Left kidney (tissue), 1 donor: ENCODE measurements at regions not wholly inside any gene's neighbourhood (a gene's known extent, or its start where the extent isn't known, plus 50 kb on each side); places are given as distances from the start of the nearest gene placed in this dataset.
A peak's percentile ranks its signal among the peaks of the same experiment; 100 is the strongest.
"Not testable (repeated sequence)": the region's sequence is repeated elsewhere in the genome, so short reads cannot be mapped to it uniquely, and the experiment has no call there.

Experiments
- DNase-seq: peaks from one replicate; pipeline ENCODE4 v3.0.0-alpha.2; 2013

DNA sequence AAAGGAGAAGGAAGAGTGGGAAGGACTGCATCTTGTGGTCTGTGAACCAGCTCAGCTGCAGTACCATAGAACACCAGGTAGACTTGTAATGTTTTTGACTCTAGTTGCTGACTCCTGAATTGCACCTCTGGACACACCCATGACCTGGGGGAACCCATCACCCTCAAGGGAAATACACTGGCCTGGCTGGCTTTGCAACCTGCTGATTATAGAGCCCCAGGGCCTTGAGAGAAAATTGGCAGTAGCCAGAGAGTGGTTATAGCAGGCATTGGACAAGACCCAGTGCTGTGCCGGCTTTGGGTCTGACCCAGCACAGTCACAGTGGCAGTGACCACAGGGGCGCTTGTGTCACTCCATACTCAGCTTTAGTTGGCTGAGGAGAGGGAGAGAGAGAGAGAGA is 902.3 kb downstream of the GRID1 start:
- no peak for DNase-seq

DNA sequence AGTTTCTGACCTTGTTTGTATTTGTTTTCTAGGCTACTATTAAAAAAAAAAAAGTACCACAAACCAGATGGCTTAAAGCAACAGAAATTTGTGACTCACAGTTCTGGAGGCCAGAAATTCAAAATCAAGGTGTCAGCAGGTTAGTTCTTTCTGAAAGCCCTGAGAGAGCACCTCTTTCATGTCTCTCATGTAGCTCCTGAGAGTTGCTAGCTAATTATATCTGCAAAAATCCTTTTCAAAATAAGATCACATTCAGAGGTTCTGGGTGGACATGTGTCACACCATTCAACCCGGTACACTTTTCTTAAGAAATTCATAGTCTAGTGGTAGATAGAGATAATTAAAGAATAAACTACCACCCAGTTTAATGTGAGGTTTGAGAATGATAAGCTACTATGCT is 888.6 kb downstream of the GRID1 start:
- no peak for DNase-seq

DNA sequence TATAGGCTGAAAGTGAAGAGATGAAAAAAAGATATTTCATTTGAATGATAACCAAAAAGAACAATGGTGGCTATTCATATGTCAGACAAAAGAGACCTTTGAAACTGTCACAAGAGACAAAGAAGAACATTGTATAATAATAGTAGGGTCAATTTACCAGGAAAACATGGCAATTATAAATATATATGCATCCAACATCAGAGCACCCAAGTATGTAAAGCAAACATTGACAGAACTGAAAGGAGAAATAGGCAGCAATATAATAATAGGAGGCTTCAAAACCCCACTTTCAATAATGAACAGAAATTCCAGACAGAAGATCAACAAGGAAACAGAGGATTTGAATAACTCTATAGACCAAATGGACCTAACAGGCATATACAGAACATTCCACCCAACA is 876.2 kb downstream of the GRID1 start:
- DNase-seq: no peak

DNA sequence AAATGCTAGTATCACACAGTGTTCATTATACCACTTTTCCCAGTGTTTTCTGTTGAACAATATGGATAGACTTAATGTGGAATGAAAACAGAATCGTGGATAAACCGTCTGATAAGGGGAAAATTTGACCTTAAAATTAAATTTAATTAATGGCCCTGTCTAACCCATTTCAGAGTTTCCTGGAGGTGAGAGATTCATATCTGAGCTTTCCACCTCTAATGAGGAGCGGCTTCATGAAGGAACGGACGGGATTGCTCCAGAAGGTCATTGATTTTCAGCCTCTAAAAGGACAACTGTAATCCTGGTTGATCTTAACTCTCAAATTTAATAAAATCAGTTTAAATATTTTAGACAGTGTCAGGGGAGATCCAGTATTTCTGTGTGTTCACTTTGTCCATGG is 874.9 kb downstream of the GRID1 start:
- no peak for DNase-seq

DNA sequence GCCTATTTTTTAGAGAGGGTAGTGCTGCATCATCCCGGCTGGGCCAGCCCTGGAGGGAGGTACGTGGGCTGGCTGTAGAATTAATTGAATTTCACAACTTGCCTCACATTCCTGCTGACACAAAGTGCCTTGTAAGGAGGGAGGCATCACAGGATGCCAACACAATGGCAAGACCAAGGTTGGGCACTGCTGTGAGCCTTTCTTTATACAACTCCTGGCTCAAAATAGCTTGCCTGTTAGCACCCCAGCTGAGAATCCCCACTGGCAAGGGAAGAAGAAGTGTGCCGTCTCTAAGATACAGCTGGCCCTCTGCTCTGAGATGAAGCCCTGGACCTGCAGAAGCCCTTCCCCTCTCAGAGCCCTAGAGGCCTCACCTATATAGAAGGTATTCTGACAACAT is 873.9 kb downstream of the GRID1 start:
- no peak for DNase-seq

DNA sequence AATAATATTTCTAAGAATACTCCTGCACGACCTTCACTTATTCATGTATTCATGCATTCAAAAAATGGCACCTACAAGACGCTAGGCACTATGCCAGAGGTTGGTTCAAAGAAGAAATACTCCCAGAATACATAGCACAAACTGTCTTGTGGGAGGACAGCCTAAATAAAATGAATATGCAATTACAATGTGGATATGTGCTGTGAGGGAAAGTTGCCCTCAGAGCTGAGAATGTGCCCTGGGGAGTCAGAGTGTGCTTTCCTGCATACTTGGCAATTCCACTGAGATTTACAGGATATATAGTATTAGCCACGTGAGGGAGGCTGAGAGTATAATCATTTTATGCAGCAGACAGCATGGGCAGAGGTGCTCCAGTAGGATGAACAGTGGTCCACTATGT is 872.9 kb downstream of the GRID1 start:
- DNase-seq: no peak

DNA sequence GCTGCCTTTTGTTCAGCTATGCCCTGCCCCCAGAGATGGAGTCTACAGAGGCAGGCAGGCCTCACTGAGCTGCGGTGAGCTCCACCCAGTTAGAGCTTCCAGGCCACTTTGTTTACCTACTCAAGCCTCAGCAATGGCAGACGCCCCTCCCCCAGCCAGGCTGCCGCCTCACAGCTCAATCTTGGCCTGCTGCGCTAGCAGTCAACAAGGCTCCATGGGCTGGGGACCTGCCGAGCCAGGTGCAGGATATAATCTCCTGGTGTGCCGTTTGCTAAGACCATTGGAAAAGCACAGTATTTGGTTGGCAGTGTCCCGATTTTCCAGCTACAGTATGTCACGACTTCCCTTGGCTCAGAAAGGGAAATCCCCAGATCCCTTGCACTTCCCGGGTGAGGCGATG is 862.0 kb downstream of the GRID1 start:
- not testable (repeated sequence) for DNase-seq

DNA sequence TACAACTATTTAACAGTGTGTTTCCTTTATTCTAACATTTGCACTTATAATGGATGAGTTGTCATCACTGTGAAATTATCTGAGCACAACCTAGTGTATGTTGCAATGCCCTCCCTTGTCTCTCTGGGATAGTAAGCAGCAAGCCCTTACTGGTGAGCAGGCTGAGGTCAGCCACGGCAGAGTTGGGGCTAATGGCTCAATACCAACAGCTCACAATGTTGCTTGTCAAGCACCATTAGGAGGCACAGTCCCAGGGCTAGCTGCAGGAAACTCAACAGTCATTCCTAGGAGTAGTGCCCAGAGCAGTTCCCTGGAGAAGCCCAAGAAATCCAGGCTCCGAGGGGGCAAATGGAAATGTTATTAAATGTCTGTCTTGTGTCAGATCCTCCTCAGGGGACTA is 858.4 kb downstream of the GRID1 start:
- DNase-seq: no peak

DNA sequence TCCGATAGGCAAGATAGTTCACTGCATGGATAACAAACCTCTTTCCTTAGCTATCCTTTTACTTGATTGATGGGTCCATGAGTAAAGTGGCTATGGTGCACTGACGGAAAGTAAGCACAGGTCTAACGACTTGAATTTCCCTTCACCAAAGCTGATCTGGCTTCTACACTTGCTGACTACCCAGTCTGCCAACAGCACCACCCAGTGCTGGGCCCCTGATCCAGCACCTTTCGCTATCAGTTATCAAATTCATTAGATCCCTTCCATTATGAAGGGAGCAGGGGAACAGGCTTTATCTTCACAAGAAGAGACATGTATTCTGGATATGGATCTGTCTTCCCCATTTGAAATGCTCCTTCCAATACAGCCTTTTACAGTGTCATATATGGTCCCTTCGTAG is 855.9 kb downstream of the GRID1 start:
- DNase-seq: no peak

DNA sequence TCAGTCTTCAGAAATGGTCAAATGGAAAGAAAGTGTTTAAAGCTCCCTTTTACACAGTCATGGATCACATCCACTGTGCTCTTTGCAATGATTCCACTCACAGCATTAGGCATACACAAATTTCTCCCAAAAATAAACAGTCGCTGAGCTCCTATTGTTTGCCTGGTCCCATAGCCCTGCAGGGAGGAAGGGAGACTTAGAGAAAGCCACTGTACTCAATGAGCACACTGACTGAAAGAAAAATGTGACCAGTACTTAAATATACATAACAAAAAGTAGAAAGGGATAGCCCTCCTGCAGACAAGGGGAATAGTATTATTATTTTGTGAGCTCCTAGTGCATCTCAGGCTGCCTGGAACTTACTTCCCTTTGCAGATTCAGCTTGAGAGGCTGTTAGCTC is 853.2 kb downstream of the GRID1 start:
- DNase-seq: no peak

DNA sequence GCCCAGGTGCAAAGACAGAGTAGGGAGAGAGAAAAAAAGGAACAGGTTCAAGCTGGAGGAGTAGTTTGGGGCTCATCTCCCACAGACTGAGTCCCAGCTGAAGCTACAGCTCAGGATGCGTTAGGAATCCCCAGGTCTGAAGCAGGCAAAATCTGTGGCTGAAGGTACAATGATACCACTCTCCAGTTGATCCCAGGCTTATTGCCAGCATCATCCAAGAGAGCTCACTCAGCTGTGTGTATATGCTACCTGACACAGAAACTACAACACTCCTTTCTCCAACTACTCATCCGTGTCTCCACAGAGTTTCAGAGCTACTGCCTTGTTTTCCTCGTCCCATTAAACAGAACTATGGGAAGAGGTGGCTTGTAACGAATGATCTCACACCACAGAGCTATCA is 851.3 kb downstream of the GRID1 start:
- no peak for DNase-seq

DNA sequence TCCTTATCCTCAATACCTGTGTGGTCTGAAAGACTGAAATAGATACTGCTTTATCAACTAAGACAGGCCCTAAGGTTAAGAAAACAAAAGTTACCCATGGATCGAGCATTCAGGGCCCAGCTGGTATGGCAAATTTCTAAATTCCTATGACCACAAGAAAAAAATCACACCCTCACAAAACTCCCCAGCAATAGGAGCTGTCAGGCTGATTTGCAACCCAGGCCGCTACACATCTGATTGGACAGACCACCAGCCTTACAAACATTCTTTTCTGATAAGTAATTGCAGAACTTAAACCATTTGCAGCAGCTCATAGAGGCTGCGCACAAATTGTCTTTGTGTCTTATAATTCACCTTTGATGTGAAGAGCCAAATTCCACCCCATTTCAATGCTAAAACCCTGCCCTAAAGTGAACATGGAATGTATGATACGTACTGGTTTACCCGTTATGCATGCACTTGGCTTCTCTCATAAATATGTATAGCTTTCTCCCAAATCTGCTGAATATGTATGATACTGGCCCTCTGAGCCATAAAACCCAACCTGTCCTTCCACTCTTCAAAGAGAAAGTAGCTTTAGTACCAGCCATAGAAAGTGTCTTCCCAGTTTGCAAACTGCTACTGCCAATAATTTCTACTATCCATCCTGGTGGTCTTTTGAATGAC is 842.5 kb downstream of the GRID1 start:
- DNase-seq: peak; percentile 7

DNA sequence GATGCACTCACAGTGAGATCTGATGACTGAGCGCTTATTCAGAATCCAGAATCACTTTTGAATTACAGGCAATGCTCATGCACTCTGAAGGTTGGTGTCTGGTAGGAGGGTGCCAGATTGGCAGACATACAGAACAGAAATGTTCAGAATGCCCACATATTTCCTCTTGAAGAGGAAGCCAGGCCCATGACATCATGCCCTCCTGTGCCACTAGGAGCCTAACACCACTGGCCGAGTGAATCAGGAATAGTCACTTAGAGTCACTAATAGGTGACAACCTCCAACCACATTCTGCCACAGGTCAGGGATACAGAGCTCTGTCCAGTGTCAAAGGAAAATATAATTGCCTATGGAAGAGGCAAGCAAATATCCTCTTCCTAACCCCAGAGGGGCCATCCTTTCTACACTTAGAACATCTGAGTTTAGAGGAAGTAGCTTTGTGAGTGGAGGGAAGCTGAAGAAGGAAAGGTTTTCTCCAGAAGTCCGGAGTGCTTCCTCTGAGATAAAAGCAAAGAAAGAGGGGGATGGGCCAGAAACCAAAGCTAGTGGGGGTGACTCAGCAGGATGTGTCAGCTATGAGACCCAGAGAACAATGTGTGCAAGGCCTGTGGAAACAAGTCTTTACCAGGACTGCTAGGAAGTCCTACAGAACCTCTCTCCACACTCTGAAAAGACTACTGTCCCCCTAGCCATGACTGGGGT is 838.8 kb downstream of the GRID1 start:
- DNase-seq: no peak

DNA sequence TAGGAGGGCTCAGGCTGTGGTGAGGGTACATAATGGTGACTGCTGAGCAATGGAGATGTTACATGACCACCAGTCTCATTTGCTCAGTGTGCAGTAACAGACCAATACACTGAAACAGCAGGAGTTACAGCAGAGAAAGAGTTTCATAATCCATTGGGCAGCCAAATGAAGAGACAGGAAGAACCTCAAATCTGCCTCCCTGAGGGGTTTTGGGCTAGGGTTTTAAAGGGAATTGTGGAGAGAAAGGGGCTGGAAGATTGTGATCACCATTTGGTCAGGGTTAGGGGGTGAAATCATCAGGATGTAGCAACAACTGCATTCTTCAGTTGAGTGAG is 838.3 kb downstream of the GRID1 start:
- DNase-seq: no peak

DNA sequence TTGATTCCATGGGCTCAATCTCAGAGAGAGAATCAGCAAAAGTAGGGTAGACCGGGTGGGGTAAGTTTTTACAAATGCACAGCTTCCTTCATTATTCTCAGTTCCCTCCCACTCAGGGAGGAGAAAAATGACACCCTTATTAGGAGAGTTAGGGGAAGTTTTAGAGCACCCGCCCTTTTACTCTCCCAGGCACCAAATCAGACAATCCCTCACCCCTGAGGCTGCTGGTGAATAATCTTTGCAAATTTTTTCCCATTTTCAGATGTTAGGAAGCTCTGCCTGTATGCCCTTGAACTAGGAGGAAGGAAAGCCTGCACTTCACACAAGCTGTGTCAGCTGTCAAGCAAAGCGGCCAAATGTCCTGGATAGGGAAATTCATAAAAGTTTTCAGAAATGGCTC is 834.9 kb downstream of the GRID1 start:
- no peak for DNase-seq

DNA sequence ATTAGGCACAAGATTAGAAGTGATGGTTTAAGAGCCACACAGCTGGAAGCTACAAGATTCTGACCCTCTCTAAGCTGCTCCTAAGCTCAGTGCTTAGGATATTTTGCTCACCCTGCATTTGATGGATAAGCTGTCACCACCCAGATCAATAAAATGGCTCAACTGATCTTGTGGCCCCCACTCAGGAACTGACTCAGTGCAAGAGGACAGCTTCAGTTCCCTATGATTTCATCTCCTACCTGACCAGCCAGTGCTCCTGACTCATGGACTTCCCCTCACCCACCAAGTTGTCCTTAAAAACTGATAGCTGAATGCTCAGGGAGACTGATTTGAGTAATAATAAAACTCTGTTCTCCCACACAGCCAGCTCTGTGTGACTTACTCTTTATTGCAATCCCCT is 833.8 kb downstream of the GRID1 start:
- DNase-seq: no peak

DNA sequence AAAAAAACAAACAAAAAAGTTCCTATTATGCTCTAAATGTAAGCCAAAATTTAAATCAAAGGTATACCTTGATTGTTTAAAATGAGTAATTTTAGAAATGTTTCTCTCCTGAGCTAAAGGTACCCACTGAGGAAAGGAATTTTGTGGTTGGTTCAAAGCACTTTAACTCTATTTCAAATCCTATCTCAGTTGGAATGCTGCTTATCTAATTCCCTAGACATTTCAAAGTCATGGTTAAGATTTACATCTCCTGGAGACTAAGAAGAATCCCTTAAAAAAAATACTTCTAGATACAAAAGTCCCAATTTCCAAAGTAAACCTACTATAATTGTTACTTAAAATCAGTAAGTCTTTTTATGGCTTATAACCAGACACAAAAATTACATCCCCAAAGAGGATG is 830.7 kb downstream of the GRID1 start:
- no peak for DNase-seq

DNA sequence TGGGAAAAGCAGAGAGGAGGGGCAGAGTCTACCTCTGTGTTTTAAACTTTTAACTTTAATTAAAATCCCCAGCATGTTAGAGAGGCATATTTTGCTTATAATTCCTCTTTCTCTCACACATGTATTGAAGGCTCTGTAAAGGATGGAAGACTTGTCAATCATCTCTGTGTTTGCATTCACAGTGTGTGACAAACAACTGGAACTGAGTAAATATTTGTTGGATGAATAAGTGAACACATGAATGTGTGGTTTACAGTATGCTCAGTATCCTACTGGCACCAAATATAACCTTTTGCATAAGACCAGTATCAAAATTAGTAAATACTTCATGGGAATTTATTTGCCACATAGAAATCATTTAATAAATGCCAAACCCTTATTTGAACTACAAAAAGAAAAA is 829.0 kb downstream of the GRID1 start:
- DNase-seq: no peak

DNA sequence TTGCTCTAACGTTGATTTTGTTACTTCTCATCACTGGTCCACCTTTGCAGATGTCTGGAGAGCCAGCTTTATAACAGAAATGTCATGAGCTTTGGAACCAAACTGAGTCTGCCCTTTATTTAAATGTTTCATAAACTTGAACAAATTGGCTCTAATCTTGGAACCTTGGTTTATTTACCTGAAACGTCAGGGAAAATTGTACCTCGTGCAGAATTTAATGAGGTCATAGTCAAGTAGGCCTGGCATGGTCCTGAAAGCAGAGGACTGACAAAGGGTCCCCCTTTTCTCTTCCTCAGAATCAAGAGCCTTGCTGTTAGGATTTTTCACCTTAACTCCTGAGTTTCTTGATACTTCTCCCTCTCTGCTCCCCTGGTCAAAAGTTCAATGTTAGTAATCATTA is 828.0 kb downstream of the GRID1 start:
- no peak for DNase-seq

DNA sequence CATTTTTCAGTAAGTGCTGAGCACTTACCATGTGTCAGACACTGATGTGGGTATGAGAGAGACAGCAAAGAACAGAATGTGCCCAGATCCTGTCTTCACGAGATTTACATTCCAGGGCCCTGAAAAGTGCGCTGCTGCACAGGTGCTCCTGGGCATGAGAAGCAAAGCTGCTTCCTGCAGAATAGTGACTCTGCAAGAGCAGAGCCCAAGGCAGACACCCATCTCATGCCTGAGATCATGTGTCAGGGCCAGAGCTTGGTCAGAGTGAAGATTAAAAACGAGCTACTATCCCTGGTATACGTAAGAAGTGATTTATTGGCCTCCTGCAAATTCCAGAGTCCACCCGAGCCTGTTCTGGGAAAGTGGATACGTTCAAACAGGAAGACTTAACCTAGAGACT is 824.4 kb downstream of the GRID1 start:
- DNase-seq: peak; percentile 21

DNA sequence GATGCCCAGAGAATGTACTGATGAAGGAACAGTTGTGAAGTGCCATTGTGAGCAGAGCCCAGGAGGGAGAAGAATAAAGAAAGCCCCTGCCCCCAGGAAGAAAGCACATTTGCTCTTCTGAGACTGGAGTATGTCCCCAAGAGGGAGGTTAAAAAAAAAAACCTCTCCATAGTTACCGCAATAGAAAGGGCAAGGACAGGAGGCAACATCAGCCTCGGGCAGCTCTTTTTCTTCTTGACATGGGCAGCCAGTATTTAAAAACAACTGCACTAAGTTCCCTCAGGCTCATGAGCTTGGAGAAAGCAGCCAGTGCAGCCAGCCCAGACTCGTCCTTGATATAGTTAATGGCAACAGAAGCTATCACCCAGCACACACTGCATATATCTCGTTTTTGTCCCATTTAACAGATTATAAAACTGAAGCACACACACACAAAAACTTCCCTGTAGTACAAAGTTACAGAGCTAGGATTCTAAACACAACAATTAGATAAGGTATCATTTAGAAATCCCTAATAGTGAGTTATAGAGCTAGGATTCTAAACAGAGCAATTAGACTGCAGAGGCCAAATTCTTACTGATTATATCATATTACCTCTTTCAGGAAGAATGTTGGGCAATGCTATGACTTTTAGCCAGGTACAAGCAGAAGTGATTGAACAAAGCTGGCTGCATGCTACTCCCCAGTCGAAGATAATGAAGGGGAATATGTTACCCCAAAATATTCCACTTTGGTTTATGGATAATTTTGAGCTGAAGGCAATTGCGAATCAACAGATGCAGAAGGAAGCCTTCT is 823.5 kb downstream of the GRID1 start:
- no peak for DNase-seq

DNA sequence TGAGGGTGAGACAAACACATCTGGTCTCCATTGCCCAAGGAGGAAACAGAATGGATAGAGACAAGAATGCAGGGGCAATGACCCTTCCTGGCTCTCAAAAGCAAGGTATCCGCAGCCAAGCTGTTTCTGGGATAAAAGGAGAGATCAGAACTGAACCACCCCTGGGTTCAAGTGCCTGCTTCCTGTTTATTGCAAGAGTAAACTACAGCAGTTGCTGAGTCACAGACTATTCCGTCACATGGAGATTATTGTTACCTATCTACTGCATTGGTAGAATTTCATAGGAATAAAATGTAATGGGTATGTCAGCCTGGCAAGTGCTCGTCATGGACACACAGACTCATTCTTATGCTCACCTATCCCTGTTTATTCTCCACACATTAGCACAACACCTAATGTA is 821.6 kb downstream of the GRID1 start:
- DNase-seq: no peak

DNA sequence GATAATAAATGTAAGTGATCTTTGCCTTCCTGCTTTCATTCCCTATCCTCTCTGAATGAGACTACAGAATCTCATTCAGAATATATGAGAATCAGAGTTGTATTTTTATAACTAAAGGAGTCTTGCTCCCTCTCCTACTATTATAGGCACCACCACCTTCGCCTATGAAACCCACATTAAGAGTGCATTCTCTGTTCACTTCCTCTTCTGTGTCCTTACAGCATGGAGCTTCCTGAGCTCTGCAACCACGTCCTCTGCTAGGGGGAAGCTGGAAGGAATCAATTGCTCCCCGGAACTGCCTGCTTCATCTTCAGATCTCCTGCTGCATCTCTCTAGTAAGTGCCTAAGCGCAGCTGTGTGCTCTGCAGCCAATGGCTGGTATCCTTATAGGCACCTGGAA is 820.7 kb downstream of the GRID1 start:
- no peak for DNase-seq
